SU-DHL-6 (cell line): ENCODE measurements at regions not wholly inside any gene's neighbourhood (a gene's known extent, or its start where the extent isn't known, plus 50 kb on each side); places are given as distances from the start of the nearest gene placed in this dataset.

Experiments
- CTCF ChIP-seq: fragments of 200-600 bp; sonication (generic); IDR thresholded peaks from one replicate; pipeline ENCODE4 v1.5.1; 2017; ENCODE audit warnings: antibody characterized with exemption, mild to moderate bottlenecking, low read length, moderate library complexity; ENCODE audit not compliant: insufficient read depth, poor library complexity, severe bottlenecking
- EZH2phosphoT487 ChIP-seq: fragments of 200-600 bp; sonication (generic), shearing (Covaris generic); conservative IDR thresholded peaks from 2 replicates; pipeline ENCODE4 v1.6.1; 2018; ENCODE audit warnings: mild to moderate bottlenecking, antibody characterized with exemption, low read length, moderate library complexity, mixed read lengths

GRCh38 chr2:39514825-39515224 is 77.7 kb upstream of the MAP4K3 start:
- TF ChIP-seq EZH2phosphoT487 = no peak
- no peak for TF ChIP-seq CTCF
